GM19324 (cell line): ENCODE measurements at regions not wholly inside any gene's neighbourhood (a gene's known extent, or its start where the extent isn't known, plus 50 kb on each side); places are given as distances from the start of the nearest gene placed in this dataset.

Experiments used
- ATAC-seq: cut with Tn5 transposase; IDR thresholded peaks from one replicate; pipeline ENCODE4 v1.9.1; 2021; ENCODE audit warnings: mild to moderate bottlenecking, moderate library complexity; ENCODE audit not compliant: unreplicated experiment, low FRiP score

DNA sequence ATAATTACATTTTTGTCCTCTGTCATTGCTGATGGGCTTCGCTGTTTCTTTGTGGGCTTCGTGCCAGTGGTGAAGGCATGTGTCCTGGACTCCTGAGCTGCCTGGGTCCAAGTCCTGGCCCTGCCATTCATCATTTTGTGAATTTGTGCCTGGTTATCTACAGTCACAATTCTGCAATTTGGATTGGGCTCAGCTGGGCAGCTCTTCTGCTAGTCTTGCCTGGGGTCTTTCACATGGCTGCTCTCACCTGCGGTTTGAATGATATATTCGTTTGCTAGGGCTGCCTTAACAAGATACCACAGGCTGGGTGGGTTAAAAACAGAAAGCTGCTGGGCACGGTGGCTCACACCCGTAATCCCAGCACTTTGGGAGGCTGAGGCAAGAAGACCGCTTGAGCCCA is 192.7 kb upstream of the IER5L start:
- ATAC-seq = no peak

DNA sequence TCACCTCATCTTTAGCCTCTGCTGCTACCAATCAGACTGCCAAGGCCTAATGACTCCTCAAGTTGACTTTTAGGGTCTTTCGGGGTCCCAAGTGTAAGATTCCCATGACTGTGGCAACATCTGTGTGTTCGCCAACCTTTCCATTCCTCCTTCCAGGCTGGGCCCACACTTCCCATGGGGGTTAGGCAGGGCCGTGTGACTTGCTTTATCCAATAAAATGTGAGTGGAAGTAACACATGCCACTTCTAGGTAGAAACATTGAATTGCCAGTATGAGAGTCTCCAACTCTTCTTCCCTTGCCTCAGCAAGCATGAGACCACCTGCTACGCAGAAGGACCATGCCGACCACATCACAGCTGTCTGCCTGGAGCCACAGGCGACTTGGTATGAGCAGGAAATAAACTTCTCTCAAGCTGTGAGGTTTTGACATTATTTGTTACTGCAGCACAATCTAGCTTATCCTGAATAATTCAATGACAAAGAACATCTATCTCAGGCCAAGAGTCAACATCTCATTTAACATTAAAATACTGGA is 190.4 kb upstream of the IER5L start:
- no peak for ATAC-seq

GRCh38 chr9:129367287-129367686 is 189.2 kb upstream of the IER5L start:
- ATAC-seq = no peak

DNA sequence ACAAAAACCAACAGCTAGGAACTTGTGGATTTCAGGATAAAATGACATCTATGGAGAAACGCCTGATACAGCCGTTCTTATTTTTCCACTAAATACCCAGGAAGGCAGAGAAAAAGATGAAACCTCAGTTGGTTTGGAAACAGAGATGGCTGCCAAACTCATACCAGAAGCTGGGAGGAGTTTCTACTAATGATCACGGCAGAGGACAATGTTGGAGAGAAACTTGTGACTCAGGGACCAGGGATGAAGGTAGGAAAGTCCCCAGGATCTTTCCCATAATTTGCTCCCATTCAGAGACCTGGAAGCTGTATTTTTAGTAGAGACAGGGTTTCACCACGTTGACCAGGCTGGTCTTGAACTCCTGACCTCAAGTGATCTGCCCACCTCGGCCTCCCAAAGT is 187.1 kb upstream of the IER5L start:
- no peak for ATAC-seq

GRCh38 chr9:129363216-129363873 is 185.3 kb upstream of the IER5L start:
- no peak for ATAC-seq

- no peak for ATAC-seq
Observed at GRCh38 chr9:129362287-129363000, 184.4 kb upstream of the IER5L start.

DNA sequence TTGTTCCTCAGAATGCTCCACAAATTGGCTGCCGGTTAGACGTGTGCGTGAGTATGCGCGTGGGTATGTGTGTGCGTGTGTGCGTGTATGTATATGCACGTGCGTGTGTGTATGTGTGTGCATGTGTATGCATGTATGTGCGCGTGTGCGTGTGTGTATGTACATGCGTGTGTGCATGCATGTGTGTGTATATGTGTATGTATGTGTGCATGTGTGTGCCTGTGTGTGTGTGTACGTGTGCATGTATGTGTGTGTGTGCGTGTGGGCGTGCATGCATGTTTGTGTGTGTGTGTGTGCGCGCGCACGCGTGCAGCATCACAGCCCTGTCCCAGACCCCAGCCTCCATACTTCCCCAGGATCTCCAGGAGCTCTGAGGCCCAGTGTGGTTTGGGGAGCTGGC is 183.1 kb upstream of the IER5L start:
- ATAC-seq = no peak

DNA sequence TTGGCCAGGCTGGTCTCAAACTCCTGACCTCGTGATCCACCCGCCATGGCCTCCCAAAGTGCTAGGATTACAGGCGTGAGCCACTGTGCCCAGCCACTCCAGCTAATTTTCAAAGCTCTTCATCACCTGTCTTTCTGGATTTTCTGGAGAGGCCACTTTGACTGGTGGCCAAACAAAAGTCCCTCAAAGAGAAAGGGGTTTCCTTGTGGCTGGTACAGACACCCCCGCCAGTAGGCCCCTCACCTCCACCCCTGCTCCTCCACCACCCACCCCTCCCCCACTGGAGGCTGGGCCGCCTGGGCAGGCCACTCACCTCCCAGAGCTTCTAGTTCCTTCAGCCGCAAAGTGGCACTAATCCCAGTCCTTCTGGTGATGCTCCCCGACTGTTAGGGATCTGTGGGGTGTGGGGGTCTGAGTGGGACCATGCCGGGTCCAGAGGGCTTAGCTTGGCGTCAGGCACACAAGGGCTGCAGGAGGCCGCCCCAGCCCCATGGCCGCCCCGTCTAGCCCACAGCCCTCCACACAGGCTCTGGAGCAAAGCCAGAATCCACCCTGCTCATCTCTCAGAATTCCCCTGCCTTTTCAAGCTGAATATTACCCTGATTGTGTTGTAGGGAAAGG is 182.0 kb upstream of the IER5L start:
- no peak for ATAC-seq

- no peak for ATAC-seq
Observed at GRCh38 chr9:129359162-129359811, 181.2 kb upstream of the IER5L start.

DNA sequence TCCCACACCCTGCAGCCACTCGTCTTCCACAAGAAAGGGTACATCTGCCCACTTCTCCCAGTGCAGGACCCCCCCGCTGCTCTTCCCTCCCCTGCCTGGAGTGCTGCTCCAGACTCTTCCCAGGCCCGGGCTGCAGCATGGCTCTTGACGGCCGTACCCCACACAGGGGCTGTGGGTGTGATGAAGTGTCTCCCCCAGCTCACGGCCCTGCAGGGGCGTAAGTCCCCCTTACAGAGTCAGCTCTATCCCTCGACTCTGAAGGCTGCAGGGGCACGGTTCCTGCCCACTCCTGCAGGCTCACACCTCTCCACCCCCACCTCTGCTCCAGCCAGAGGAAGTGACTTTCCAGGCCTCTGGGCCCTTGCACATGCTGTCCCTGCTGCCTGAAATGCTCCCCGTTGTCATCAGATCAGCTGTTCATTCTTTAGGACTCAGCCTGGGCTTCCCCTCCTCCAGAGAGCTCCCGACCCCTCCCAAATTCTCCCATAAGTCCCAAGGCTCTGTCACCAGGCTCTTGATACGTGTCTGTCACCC is 180.6 kb upstream of the IER5L start:
- ATAC-seq = no peak

DNA sequence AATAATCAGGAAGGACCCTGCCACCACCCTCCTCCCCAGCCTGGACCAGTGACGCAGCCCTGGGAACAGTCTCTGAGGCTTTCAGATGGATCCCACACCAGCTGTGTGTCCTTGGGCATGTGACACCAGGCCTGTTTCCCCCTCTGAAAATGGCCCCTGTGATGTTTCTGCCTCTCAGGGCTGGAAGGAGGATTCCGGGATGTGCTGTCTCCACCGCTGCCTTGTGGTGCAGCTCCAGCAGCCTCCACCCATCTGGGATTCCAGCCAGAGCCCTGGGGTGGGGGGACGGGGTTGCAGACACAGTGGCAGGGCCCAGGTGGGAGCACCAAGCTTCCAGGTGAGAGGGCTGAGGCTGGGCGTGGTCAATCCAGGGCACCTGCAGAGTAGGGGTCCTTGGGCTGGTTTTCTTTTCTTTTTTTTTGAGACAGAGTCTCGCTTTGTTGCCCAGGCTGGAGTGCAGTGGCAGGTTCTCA is 179.7 kb upstream of the IER5L start:
- ATAC-seq = no peak

DNA sequence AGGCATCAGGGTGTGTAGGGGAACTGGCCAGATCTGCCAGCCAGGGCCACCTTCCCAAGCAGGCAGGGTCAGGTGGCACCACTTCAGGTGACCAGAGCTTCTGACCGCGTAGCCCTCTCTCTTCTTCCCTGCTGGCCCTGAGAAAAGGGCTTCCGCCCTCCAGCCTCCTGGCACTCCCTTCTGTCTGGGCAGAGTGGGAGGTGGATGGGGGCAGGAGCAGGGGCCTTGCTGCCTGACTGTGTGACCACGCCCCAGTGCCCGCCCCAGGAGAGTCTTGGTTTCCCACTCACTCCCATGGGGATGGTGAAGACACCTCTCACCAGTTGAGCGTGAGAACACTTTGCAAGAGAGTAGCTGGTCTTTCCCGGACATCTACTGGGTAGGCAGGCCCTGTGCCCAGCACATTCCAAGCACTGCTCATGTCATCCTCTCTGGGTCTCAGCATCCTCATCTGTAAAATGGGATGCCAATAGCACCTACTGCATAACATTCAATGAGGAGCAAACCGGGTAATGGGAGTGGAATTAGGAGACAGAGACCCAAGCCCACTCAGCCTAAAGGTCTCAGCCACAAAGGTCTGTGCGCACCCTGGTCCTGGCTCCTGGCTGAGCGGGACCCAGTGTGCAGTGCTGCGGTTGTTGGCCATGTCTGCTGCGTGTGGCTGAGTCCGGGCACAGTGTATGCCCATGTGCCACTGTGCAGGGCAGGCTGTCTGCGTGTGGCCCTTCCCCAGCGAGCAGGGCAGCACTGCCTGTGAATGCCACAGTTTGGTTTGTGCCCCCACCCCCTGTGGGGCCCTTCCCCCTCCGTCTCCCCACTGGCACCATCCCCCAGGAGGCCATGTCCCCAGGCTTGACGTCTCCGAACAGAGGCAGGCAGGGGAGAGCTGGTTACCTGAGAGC is 179.1 kb upstream of the IER5L start:
- no peak for ATAC-seq

- ATAC-seq = no peak
Observed at GRCh38 chr9:129355631-129356030, 177.6 kb upstream of the IER5L start.

DNA sequence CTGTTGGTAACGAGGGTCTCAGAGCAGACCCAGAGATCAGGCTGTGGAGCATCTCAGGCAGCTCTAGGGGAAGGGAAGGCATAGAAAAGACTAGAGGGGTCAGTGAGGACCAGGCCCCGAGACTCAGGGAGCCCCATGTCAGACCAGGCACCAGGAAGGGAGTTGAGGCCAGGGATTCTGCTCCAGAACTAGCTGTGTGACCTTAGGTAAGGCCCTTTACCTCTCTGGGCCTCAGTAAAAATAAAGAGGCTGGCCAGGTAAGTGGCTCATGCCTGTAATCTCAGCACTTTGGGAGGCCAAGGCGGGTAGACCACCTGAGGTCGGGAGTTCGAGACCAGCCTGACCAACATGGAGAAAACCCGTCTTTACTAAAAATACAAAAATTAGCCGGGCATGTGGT is 176.4 kb upstream of the IER5L start:
- ATAC-seq = no peak

- ATAC-seq = no peak
Observed at GRCh38 chr9:129353697-129354336, 175.8 kb upstream of the IER5L start.

- ATAC-seq = no peak
Observed at GRCh38 chr9:129352146-129352865, 174.2 kb upstream of the IER5L start.

DNA sequence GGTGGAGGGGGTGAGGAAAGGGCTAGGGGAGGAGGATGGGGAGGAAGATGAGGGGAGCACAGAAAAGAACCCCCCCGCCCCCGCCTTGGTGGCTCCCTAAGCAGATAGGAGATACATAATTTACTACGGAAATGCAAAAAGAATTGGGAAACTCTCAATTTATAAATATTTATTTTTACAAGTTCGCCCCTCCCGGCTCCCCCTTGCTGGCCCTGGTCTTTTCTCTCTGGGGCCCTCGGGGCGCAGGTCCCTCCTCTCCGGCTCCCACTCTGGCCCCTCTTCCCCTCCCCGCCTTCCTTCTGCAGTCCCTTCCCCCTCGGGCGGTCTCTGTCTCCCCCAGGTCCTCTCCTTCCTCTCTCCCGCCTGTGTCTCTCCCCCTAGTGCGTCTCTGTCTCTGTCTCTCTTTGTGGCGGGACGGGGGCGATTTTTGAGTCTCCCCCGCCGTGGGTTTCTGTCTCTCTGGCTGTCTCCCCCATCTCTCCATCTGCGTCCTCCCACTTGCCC is 173.6 kb upstream of the IER5L start:
- ATAC-seq = no peak

DNA sequence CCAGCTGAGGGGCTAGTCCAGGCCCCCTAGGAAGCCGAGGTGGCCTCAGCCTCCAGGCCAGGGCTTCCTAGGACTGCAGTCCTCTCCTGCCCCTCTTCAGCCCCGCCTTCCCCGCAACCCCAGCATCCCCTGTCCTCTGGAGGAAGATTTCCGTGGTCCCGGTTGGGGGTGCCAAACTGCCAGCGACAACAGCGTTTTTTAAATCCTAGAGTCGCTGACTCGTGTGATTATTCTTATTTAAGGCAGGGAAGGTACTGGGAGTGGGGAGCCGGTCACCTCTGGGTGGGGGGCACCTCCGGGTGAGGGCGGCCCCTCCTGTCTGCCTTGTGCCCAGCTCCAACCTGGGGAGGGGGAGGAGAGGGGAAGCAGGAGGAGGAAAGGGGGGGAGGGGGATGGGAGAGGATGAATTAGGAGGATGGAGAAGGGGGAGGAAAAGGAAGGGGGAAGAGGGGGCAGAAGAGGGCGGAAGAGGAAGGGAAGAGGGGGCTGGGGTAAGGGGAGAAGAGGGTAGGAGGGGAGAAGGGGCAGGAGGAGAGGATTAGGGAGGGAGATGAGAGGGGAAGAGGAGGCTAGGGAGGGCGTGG is 173.1 kb upstream of the IER5L start:
- ATAC-seq = no peak
